GM20000 (cell line): ENCODE measurements at regions not wholly inside any gene's neighbourhood (a gene's known extent, or its start where the extent isn't known, plus 50 kb on each side); places are given as distances from the start of the nearest gene placed in this dataset.

Experiments used
- DNase-seq: peaks from one replicate; pipeline ENCODE4 v3.0.0; 2012; ENCODE audit warnings: low spot score
- CTCF ChIP-seq: IDR thresholded peaks from 2 replicates; pipeline ENCODE4 v1.5.1; 2012; ENCODE audit warnings: mild to moderate bottlenecking, control low read depth; ENCODE audit errors: extremely low read depth, missing control alignments

GRCh38 chr4:122540838-122541237, 80.0 kb downstream of the IL21 start:
- DNase-seq: no peak
- TF ChIP-seq CTCF: no peak

DNA sequence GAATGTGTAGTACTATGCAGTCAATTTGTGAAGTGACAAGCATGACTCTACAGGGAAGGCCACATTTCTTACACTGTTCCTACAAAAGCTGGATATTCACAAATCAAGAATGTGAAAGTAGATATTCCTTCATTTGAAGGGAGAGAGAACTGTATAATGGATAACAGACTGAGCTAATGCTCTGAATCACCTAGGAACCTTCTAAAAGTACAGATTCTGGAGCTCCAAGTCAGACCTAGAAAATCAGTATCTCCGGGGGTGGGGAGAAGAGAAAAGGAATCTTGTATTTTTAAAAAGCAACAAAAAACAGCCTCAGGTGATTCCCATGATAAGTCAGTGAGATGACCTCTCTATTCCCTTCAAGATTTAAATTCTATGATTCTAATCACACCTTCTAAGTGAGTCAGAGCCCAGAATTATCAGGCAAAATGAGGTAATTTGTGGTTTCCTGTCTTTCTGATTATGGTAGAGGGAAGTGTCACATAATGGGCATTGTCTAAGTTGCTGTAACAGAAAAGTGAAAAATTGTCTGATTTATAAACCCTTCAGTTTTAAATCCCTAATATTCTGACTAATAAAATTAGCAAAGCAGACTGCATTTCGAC, 80.9 kb downstream of the IL21 start:
- DNase-seq: peak; percentile 7
- no peak for TF ChIP-seq CTCF

DNA sequence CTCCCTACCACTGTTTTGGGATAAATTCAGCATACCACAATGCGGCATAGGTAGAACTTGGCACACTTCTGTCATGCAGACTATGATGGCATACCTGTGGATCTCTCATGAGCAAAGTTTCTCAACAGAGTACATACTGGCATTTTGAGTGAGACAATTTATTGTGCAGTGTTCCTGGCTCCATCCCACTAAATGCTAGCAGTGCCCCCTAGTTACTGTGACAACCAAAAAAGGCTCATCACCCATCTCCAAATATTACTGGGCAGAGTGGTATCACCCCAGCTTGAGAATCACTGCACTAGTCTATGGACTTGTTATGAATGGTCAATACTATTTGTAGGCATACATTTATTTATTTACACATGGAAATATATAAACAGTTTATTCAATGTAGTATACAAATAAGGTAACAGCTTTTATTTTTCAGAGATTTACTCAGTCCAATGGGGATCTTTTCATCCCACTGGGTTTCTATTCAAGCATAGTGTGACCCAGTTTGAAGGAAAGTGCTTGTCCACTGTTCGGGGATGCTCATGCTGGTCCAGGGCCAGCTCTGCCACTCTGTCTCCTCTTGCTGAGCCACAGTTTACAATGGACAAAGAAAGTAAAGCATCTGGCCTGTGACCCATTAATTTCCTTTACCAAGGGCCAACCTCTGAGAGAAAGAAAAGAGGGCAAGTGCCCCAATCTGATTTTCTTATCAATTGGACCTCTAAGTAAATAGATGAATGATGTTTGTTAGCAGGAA, 81.0 kb upstream of the IL2 start:
- DNase-seq: no peak
- TF ChIP-seq CTCF: no peak

GRCh38 chr4:122536001-122536400, 79.5 kb upstream of the IL2 start:
- DNase-seq: no peak
- TF ChIP-seq CTCF: no peak

- no peak for TF ChIP-seq CTCF
- no peak for DNase-seq
These were observed 78.3 kb upstream of the IL2 start for GRCh38 chr4:122534776-122535175.

GRCh38 chr4:122533841-122534240, 77.3 kb upstream of the IL2 start:
- no peak for DNase-seq

More at GRCh38 chr4:122533841-122534240, 77.3 kb upstream of the IL2 start:
- no peak for TF ChIP-seq CTCF
